ENCODE measurements at regions not wholly inside any gene's neighbourhood (a gene's known extent, or its start where the extent isn't known, plus 50 kb on each side); places are given as distances from the start of the nearest gene placed in this dataset.

GRCh38 chr5:58370606-58371005 is 89.3 kb downstream of the PLK2 start:
- no peak for TF ChIP-seq CTCF (IDR thresholded peaks at IDR 0.05)
- no peak for TF ChIP-seq POLR2AphosphoS5 (IDR thresholded peaks at IDR 0.05; ENCODE audit: low read depth, low read length)

Data from Panc1 (cell line).